ENCODE measurements at regions not wholly inside any gene's neighbourhood (a gene's known extent, or its start where the extent isn't known, plus 50 kb on each side); places are given as distances from the start of the nearest gene placed in this dataset.

GRCh38 chr6:113645576-113645970 is 211.6 kb upstream of the MARCKS start:
- DNase-seq (ENCODE audit: insufficient read length, low spot score) (peak; percentile 5), FAIRE-seq (no peak)
- TF ChIP-seq POLR2A (IDR thresholded peaks at IDR 0.05; ENCODE audit: low read depth, low read length) = no peak

- TF ChIP-seq POLR2A (IDR thresholded peaks at IDR 0.05; ENCODE audit: low read depth, low read length) = no peak
- no peak for DNase-seq (ENCODE audit: insufficient read length, low spot score)
- no peak for FAIRE-seq
Observed at GRCh38 chr6:113645986-113646385, 211.2 kb upstream of the MARCKS start.

- no peak for FAIRE-seq
- no peak for TF ChIP-seq POLR2A (IDR thresholded peaks at IDR 0.05; ENCODE audit: low read depth, low read length)
- no peak for DNase-seq (ENCODE audit: insufficient read length, low spot score)
Observed at GRCh38 chr6:113646701-113647100, 210.4 kb upstream of the MARCKS start.

- no peak for DNase-seq (ENCODE audit: insufficient read length, low spot score)
- FAIRE-seq = no peak
- no peak for TF ChIP-seq POLR2A (IDR thresholded peaks at IDR 0.05; ENCODE audit: low read depth, low read length)
Observed at GRCh38 chr6:113647143-113647889, 209.8 kb upstream of the MARCKS start.

- FAIRE-seq = no peak
- no peak for DNase-seq (ENCODE audit: insufficient read length, low spot score)
- TF ChIP-seq POLR2A (IDR thresholded peaks at IDR 0.05; ENCODE audit: low read depth, low read length) = no peak
Observed at GRCh38 chr6:113648698-113649097, 208.4 kb upstream of the MARCKS start.

- FAIRE-seq (no peak), DNase-seq (ENCODE audit: insufficient read length, low spot score) (no peak)
- no peak for TF ChIP-seq POLR2A (IDR thresholded peaks at IDR 0.05; ENCODE audit: low read depth, low read length)
Observed at GRCh38 chr6:113649276-113649675, 207.9 kb upstream of the MARCKS start.

GRCh38 chr6:113649880-113650609 is 207.1 kb upstream of the MARCKS start:
- no peak for FAIRE-seq
- no peak for TF ChIP-seq POLR2A (IDR thresholded peaks at IDR 0.05; ENCODE audit: low read depth, low read length)
- no peak for DNase-seq (ENCODE audit: insufficient read length, low spot score)

GRCh38 chr6:113650610-113650979 is 206.6 kb upstream of the MARCKS start:
- no peak for TF ChIP-seq POLR2A (IDR thresholded peaks at IDR 0.05; ENCODE audit: low read depth, low read length)
- FAIRE-seq (no peak), DNase-seq (ENCODE audit: insufficient read length, low spot score) (no peak)

GRCh38 chr6:113651120-113651519 is 206.0 kb upstream of the MARCKS start:
- TF ChIP-seq POLR2A (IDR thresholded peaks at IDR 0.05; ENCODE audit: low read depth, low read length) = no peak
- DNase-seq (ENCODE audit: insufficient read length, low spot score) = no peak
- no peak for FAIRE-seq

- DNase-seq (ENCODE audit: insufficient read length, low spot score) (no peak), FAIRE-seq (no peak)
- no peak for TF ChIP-seq POLR2A (IDR thresholded peaks at IDR 0.05; ENCODE audit: low read depth, low read length)
Observed at GRCh38 chr6:113651920-113652319, 205.2 kb upstream of the MARCKS start.

GRCh38 chr6:113653275-113653674 is 203.9 kb upstream of the MARCKS start:
- no peak for DNase-seq (ENCODE audit: insufficient read length, low spot score)
- FAIRE-seq = no peak
- TF ChIP-seq POLR2A (IDR thresholded peaks at IDR 0.05; ENCODE audit: low read depth, low read length) = no peak

- FAIRE-seq = peak; percentile 98
- TF ChIP-seq POLR2A (IDR thresholded peaks at IDR 0.05; ENCODE audit: low read depth, low read length) = no peak
- DNase-seq (ENCODE audit: insufficient read length, low spot score) = peak; percentile 30
Observed at GRCh38 chr6:113654396-113654795, 202.7 kb upstream of the MARCKS start.

- no peak for TF ChIP-seq POLR2A (IDR thresholded peaks at IDR 0.05; ENCODE audit: low read depth, low read length)
- no peak for FAIRE-seq
- no peak for DNase-seq (ENCODE audit: insufficient read length, low spot score)
Observed at GRCh38 chr6:113655761-113656160, 201.4 kb upstream of the MARCKS start.

GRCh38 chr6:113659762-113660404 is 197.3 kb upstream of the MARCKS start:
- no peak for TF ChIP-seq POLR2A (IDR thresholded peaks at IDR 0.05; ENCODE audit: low read depth, low read length)
- DNase-seq (ENCODE audit: insufficient read length, low spot score) = no peak
- FAIRE-seq = no peak
